Midbrain (tissue), 1 donor: ENCODE measurements at regions not wholly inside any gene's neighbourhood (a gene's known extent, or its start where the extent isn't known, plus 50 kb on each side); places are given as distances from the start of the nearest gene placed in this dataset.

ENCODE experiments used
- DNase-seq: peaks from one replicate; lab custom pipeline; 2025; lab: John Stamatoyannopoulos, UW

- no peak for DNase-seq
Observed at GRCh38 chr18:10009321-10010144, 95.7 kb downstream of the VAPA start.

- DNase-seq: peak; percentile 63
Observed at GRCh38 chr18:10010611-10011015, 96.8 kb downstream of the VAPA start.

- no peak for DNase-seq
Observed at GRCh38 chr18:10011061-10011460, 97.2 kb downstream of the VAPA start.

- DNase-seq: no peak
Observed at GRCh38 chr18:10011751-10012150, 97.9 kb downstream of the VAPA start.

GRCh38 chr18:10012526-10012925 lies 98.7 kb downstream of the VAPA start:
- DNase-seq: no peak

GRCh38 chr18:10013621-10014543 lies 100.1 kb downstream of the VAPA start:
- DNase-seq: no peak

GRCh38 chr18:10015288-10015701 lies 101.5 kb downstream of the VAPA start:
- DNase-seq: no peak

- no peak for DNase-seq
Observed at GRCh38 chr18:10015941-10016819, 102.4 kb downstream of the VAPA start.

GRCh38 chr18:10017043-10017442 lies 103.2 kb downstream of the VAPA start:
- no peak for DNase-seq

GRCh38 chr18:10018289-10018688 lies 104.5 kb downstream of the VAPA start:
- no peak for DNase-seq

GRCh38 chr18:10020171-10020570 lies 106.4 kb downstream of the VAPA start:
- DNase-seq: no peak

- no peak for DNase-seq
Observed at GRCh38 chr18:10022365-10022764, 108.5 kb downstream of the VAPA start.

- DNase-seq: no peak
Observed at GRCh38 chr18:10023853-10024570, 110.2 kb downstream of the VAPA start.

- DNase-seq: no peak
Observed at GRCh38 chr18:10025711-10026670, 112.2 kb downstream of the VAPA start.

GRCh38 chr18:10027031-10027430 lies 113.2 kb downstream of the VAPA start:
- DNase-seq: no peak

- no peak for DNase-seq
Observed at GRCh38 chr18:10027461-10027860, 113.6 kb downstream of the VAPA start.

GRCh38 chr18:10029711-10030110 lies 115.9 kb downstream of the VAPA start:
- no peak for DNase-seq

- no peak for DNase-seq
Observed at GRCh38 chr18:10030816-10031541, 117.2 kb downstream of the VAPA start.

- DNase-seq: peak; percentile 37
Observed at GRCh38 chr18:10032331-10033015, 118.7 kb downstream of the VAPA start.
